NB4 (cell line): ENCODE measurements at regions not wholly inside any gene's neighbourhood (a gene's known extent, or its start where the extent isn't known, plus 50 kb on each side); places are given as distances from the start of the nearest gene placed in this dataset.

Source experiments
- CTCF ChIP-seq: IDR thresholded peaks from one replicate; pipeline ENCODE4 v1.5.1; 2012; ENCODE audit warnings: low read depth, low read length
- MYC ChIP-seq: IDR thresholded peaks from 2 replicates; pipeline ENCODE4 v1.6.1; 2011; ENCODE audit warnings: low read depth, low read length
- POLR2A ChIP-seq: IDR thresholded peaks from 2 replicates; pipeline ENCODE4 v1.6.1; 2011; ENCODE audit warnings: mild to moderate bottlenecking; ENCODE audit not compliant: insufficient read length; ENCODE audit errors: extremely low read depth
- TF ChIP-seq, protein P1 (sequence below): IDR thresholded peaks from 2 replicates; pipeline ENCODE4 v1.6.1; 2011; ENCODE audit warnings: low read depth, low read length

DNA sequence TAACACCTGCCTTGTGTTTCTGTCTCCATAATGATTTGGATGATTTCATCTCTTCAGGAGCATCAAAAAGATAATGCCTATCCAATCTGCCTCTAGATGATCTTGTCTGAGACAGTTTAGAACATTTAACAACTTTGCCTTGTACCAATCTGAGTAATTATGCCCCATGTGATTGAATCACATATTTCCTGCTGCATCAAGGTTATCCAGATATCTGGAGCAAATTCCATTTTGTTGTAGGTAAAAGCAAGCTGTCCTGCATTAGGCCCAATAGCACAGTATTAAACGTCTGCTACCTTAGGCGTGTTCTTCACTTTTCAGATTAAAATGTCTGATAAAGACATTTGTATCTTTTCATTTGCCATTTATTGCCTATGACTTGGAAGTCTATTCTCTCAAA lies 54.1 kb upstream of the MARCHF11 start:
- TF ChIP-seq POLR2A (no peak), CTCF (no peak), MYC (no peak)
- TF ChIP-seq, protein P1, sequence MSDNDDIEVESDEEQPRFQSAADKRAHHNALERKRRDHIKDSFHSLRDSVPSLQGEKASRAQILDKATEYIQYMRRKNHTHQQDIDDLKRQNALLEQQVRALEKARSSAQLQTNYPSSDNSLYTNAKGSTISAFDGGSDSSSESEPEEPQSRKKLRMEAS, result no peak
